AG10803 (cell line): ENCODE measurements at regions not wholly inside any gene's neighbourhood (a gene's known extent, or its start where the extent isn't known, plus 50 kb on each side); places are given as distances from the start of the nearest gene placed in this dataset.

Experiments used
- DNase-seq: peaks from one replicate; pipeline ENCODE4 v3.0.0; 2010; ENCODE audit warnings: low read depth
- H3K4me3 ChIP-seq: 2 replicates; pipeline ENCODE4 v1.5.1; 2011; ENCODE audit warnings: mild to moderate bottlenecking, low read length, control low read depth
- CTCF ChIP-seq: conservative IDR thresholded peaks from 2 replicates; pipeline ENCODE4 v1.5.1; 2011; ENCODE audit warnings: mild to moderate bottlenecking, low read length, control low read depth, inconsistent platforms

DNA sequence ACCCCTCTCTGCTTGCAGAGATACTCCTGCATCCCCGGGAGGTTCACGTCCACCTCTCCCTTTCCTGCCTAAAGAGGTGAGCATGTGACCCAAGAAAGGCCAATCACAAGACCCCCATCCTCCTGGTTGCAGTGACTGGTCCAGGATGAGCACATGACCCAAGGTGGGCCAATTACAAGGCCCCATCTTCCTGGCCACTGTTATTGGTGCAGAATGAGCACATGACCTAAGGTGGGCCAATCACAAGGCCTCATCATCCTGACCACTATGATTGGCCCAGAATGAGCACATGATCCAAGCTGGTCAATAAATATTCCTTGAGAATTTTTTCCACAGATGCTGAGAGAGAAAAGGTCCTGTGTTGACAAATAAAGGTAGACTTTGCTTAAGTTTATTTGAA lies 350.7 kb downstream of the EFNB2 start:
- DNase-seq, result no peak
- no peak for TF ChIP-seq CTCF
- H3K4me3 ChIP-seq, result no peak overlapping the region

- H3K4me3 ChIP-seq, result no peak overlapping the region
- no peak for TF ChIP-seq CTCF
- no peak for DNase-seq
These were observed 351.9 kb downstream of the EFNB2 start for GRCh38 chr13:106183410-106184065.

DNA sequence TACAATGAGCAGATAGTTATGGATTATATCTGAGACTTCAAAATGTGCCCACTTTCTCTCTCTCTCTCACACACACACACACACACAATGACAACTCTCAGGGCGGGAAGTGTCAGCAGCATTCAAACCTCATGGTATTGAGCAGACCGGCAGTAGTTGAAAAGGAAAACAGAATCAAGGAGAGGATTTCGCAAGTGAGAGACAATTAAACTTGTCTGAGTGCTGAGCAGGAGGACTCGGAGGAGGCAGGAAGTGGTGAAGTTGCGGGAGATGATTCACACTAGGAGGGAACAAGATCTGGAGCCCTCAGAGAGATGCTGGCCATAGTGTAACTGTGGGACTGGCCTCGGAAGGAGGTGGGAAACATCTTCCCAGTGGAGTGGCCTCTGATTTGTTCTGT lies 353.1 kb downstream of the EFNB2 start:
- no peak overlapping the region for H3K4me3 ChIP-seq
- peak; percentile 92 for DNase-seq
- no peak for TF ChIP-seq CTCF

DNA sequence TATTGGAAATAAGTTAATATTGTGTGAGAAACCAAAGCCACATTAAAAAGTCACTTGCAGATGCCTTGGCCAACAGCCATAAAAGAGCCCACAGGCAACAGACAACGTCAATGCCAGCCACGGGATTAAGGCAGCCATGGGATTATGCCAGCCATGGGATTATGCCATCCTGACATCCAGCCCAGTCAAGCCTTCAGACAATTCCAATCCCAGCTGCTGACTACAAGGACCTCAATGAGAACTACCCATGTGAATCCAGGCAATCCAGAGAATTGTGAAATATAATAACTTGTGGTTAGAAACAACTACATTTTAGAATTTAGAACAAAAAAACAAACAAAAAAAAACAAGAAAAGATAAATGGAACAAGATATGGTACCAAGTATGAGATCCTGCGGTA lies 356.6 kb downstream of the EFNB2 start:
- DNase-seq, result peak; percentile 73
- TF ChIP-seq CTCF, result no peak
- H3K4me3 ChIP-seq, result no peak overlapping the region

DNA sequence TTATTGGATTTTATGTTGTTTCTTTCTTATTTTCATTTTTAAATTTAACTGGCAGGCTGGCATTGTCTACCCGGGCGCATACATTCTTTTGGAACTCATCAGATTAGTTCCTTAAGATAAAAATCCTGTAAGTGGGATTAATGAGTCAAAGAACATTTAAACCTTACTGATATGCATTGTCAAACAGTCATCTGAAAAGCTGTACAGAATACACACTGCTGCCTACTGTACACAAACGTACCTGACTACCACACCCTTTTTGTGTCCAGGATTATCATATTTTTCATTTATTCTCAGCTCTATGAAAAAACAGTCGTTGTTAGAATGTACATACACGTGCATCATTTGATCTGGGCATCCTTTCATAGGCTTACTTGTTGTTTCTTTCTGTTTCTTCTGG lies 358.3 kb downstream of the EFNB2 start:
- DNase-seq, result no peak
- H3K4me3 ChIP-seq, result no peak overlapping the region
- no peak for TF ChIP-seq CTCF

GRCh38 chr13:106176117-106176516 lies 359.3 kb downstream of the EFNB2 start:
- peak; percentile 78 for DNase-seq
- H3K4me3 ChIP-seq, result peak overlapping the region; percentile 11; the same call in 1 of the 2 replicates
- 0 out of 2 replicates have a peak, but pooled peaks have one; percentile 8 for TF ChIP-seq CTCF

DNA sequence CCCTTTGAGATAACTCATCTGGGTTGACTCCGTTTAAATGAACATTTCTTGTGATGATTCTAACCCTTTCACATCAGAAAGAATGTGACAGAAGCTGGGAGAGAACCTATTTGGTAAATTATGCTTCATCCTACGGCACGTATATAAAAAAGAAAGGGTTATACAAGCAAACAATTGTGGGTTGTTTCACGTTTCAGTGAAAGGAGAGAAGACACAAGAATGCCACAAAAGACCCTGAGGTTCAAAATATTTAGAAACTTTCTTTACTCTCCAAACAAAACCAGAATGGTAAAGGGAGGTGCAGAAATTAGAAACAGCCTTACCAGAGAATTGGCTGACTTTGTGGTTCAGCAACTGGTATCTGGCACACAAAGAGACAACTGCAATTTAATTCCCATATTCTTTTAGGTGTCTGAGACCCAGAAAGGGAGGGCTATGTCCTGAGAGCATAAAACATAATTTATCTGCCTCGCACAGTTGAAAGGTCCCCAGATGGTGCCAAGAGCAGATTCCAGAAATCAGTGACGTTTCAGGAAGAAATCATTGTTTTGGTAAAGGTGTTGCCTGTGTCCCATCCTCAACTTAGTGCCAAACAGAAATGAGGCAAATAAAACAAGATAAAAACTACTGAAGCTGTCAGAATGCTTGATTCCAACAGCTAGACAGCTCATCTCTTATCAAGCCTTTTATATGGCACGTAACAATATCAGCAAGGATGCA lies 361.4 kb downstream of the EFNB2 start:
- TF ChIP-seq CTCF, result no peak
- no peak for DNase-seq
- no peak overlapping the region for H3K4me3 ChIP-seq
